Natural killer cell (primary cell): ENCODE measurements at regions not wholly inside any gene's neighbourhood (a gene's known extent, or its start where the extent isn't known, plus 50 kb on each side); places are given as distances from the start of the nearest gene placed in this dataset.

ENCODE experiments used
- ATAC-seq, 3 donors: fragments of 150-1000 bp in 2 of 3; fragments of 200-7000 bp in 1 of 3; cut with Tn5 transposase; 1 replicate in 1 of 3; 2 replicates in 2 of 3; pipeline ENCODE4 v1.10.0; 2021; ENCODE audit warnings: mild to moderate bottlenecking in 2 of 3, moderate library complexity in 2 of 3
- DNase-seq, 2 donors: peaks; one replicate each; pipeline versions ENCODE4 v3.0.0 to v3.0.0-alpha.2; 2013 to 2021; ENCODE audit warnings: mixed read lengths in 1 of 2
- H3K27ac ChIP-seq: one replicate; pipeline ENCODE4 v1.5.1; 2013; ENCODE audit warnings: mild to moderate bottlenecking, low read length
- H3K27me3 ChIP-seq: one replicate; pipeline ENCODE4 v1.6.1; 2013; ENCODE audit warnings: low read length; ENCODE audit not compliant: control insufficient read depth, insufficient read depth
- H3K36me3 ChIP-seq: one replicate; pipeline ENCODE4 v1.6.1; 2013; ENCODE audit warnings: low read length; ENCODE audit not compliant: control insufficient read depth, insufficient read depth
- H3K4me1 ChIP-seq: one replicate; pipeline ENCODE4 v1.6.1; 2013; ENCODE audit warnings: low read length; ENCODE audit not compliant: control insufficient read depth, insufficient read depth
- H3K4me3 ChIP-seq: one replicate; pipeline ENCODE4 v1.5.1; 2013; ENCODE audit warnings: low read length
- H3K9me3 ChIP-seq: one replicate; pipeline ENCODE4 v1.6.1; 2013; ENCODE audit warnings: low read length; ENCODE audit not compliant: control insufficient read depth, insufficient read depth
- H3K27ac Mint-ChIP-seq, 2 donors: one replicate each; pipeline ENCODE4 v1.8.0; 2022; ENCODE audit warnings: mild to moderate bottlenecking in 2 of 2, mixed read lengths in 2 of 2, moderate library complexity in 1 of 2
- H3K27me3 Mint-ChIP-seq, 2 donors: one replicate each; pipeline ENCODE4 v1.8.0; 2022; ENCODE audit warnings: low read depth in 2 of 2, mixed read lengths in 2 of 2
- H3K36me3 Mint-ChIP-seq: one replicate; pipeline ENCODE4 v1.8.0; 2022; ENCODE audit warnings: mixed read lengths
- H3K4me1 Mint-ChIP-seq, 2 donors: one replicate each; pipeline ENCODE4 v1.8.0; 2022; ENCODE audit warnings: mixed read lengths in 2 of 2
- H3K4me3 Mint-ChIP-seq: one replicate; pipeline ENCODE4 v1.8.0; 2022; ENCODE audit warnings: mild to moderate bottlenecking, moderate library complexity, mixed read lengths
- H3K9me3 Mint-ChIP-seq, 2 donors: one replicate each; pipeline ENCODE4 v1.8.0; 2022; ENCODE audit warnings: mixed read lengths in 2 of 2
- CTCF ChIP-seq: fragments of 200-600 bp; IDR thresholded peaks from one replicate; pipeline ENCODE4 v1.8.0; 2022; ENCODE audit warnings: antibody characterized with exemption
- WGBS: methylation state at CpG from one replicate; pipeline ENCODE4 v1.1.7; 2013; ENCODE audit warnings: missing lambda C conversion rate; ENCODE audit not compliant: insufficient coverage; 5-methylcytosine and 5-hydroxymethylcytosine counted together
- intact Hi-C: fragments of 100-400 bp; cut with micrococcal nuclease; formaldehyde crosslinking; loops from one replicate; pipeline ENCODE4 v1.14.2; 2022

GRCh38 chr6:88380083-88380482, 213.9 kb upstream of the CNR1 start:
- H3K27ac Mint-ChIP-seq, result no peak overlapping the region
- ATAC-seq (no peak), DNase-seq (no peak)
- peaks cover 4% of the 10 kb centered on the region in 2 donors for H3K9me3 Mint-ChIP-seq
- TF ChIP-seq CTCF, result no peak
- Histone ChIP-seq H3K4me1 (no peaks in the 10 kb centered on the region), H3K36me3 (no peaks in the 10 kb centered on the region), H3K27me3 (no peaks in the 10 kb centered on the region), H3K27ac (no peak overlapping the region), H3K4me3 (no peak overlapping the region), H3K9me3 (no peaks in the 10 kb centered on the region)
- no peaks in the 10 kb centered on the region for H3K27me3 Mint-ChIP-seq
- intact Hi-C loops, result no loop called here
- H3K4me3 Mint-ChIP-seq, result no peak overlapping the region
- 19% methylated on average over 2 of the region's 2 CpGs for WGBS
- no peaks in the 10 kb centered on the region for H3K4me1 Mint-ChIP-seq
- H3K36me3 Mint-ChIP-seq, result no peaks in the 10 kb centered on the region

- H3K4me3 Mint-ChIP-seq, result no peak overlapping the region
- ATAC-seq, result no peak
- H3K36me3 Mint-ChIP-seq, result no peaks in the 10 kb centered on the region
- Histone ChIP-seq H3K9me3 (no peaks in the 10 kb centered on the region), H3K27me3 (no peaks in the 10 kb centered on the region), H3K4me1 (no peaks in the 10 kb centered on the region), H3K36me3 (no peaks in the 10 kb centered on the region), H3K27ac (no peak overlapping the region), H3K4me3 (no peak overlapping the region)
- no peak for DNase-seq
- no peaks in the 10 kb centered on the region for H3K4me1 Mint-ChIP-seq
- 84% methylated on average over 4 of the region's 4 CpGs for WGBS
- H3K27me3 Mint-ChIP-seq, result no peaks in the 10 kb centered on the region
- TF ChIP-seq CTCF, result no peak
- H3K27ac Mint-ChIP-seq, result no peak overlapping the region
- intact Hi-C loops, result no loop called here
- no peaks in the 10 kb centered on the region for H3K9me3 Mint-ChIP-seq
Measured at GRCh38 chr6:88378639-88379038, 212.5 kb upstream of the CNR1 start.

- intact Hi-C loops, result no loop called here
- 87% methylated on average over 8 of the region's 8 CpGs for WGBS
- H3K27ac ChIP-seq, result no peak overlapping the region
- Mint-ChIP-seq H3K36me3 (no peaks in the 10 kb centered on the region), H3K9me3 (no peaks in the 10 kb centered on the region), H3K27ac (no peak overlapping the region), H3K4me1 (no peaks in the 10 kb centered on the region), H3K27me3 (no peaks in the 10 kb centered on the region), H3K4me3 (no peak overlapping the region)
- no peaks in the 10 kb centered on the region for H3K9me3 ChIP-seq
- H3K27me3 ChIP-seq, result no peaks in the 10 kb centered on the region
- no peaks in the 10 kb centered on the region for H3K4me1 ChIP-seq
- H3K36me3 ChIP-seq, result no peaks in the 10 kb centered on the region
- ATAC-seq (no peak), DNase-seq (no peak)
- H3K4me3 ChIP-seq, result no peak overlapping the region
- TF ChIP-seq CTCF, result no peak
Measured at GRCh38 chr6:88377976-88378568, 211.9 kb upstream of the CNR1 start.

- no peak for TF ChIP-seq CTCF
- no peak for DNase-seq
- H3K27me3 ChIP-seq, result no peaks in the 10 kb centered on the region
- ATAC-seq, result no peak
- H3K4me3 ChIP-seq, result no peak overlapping the region
- Mint-ChIP-seq H3K4me1 (no peaks in the 10 kb centered on the region), H3K27me3 (no peaks in the 10 kb centered on the region), H3K4me3 (no peak overlapping the region), H3K27ac (no peak overlapping the region), H3K36me3 (no peaks in the 10 kb centered on the region), H3K9me3 (no peaks in the 10 kb centered on the region)
- WGBS, result no CpG with 5 or more reads among the region's 2 CpGs
- no peaks in the 10 kb centered on the region for H3K4me1 ChIP-seq
- no peaks in the 10 kb centered on the region for H3K36me3 ChIP-seq
- H3K9me3 ChIP-seq, result no peaks in the 10 kb centered on the region
- intact Hi-C loops, result no loop called here
- no peak overlapping the region for H3K27ac ChIP-seq
Measured at GRCh38 chr6:88376768-88377387, 210.7 kb upstream of the CNR1 start.
